Neural crest cell (in vitro differentiated cells): ENCODE measurements at regions not wholly inside any gene's neighbourhood (a gene's known extent, or its start where the extent isn't known, plus 50 kb on each side); places are given as distances from the start of the nearest gene placed in this dataset.
"Not testable (repeated sequence)": the region's sequence is repeated elsewhere in the genome, so short reads cannot be mapped to it uniquely, and the experiment has no call there.

Experiments
- DNase-seq: peaks from one replicate; pipeline ENCODE4 v3.0.0; 2021; ENCODE audit warnings: low read depth, mixed read lengths, low spot score
- H3K27ac Mint-ChIP-seq: one replicate; pipeline ENCODE4 v1.8.0; 2021; ENCODE audit warnings: mild to moderate bottlenecking, mixed read lengths; ENCODE audit not compliant: unreplicated experiment
- H3K27me3 Mint-ChIP-seq: 2 replicates; pipeline ENCODE4 v1.8.0; 2021; ENCODE audit warnings: low read depth, mild to moderate bottlenecking, mixed read lengths
- H3K36me3 Mint-ChIP-seq: 2 replicates; pipeline ENCODE4 v1.8.0; 2021; ENCODE audit warnings: low read depth, mild to moderate bottlenecking, mixed read lengths
- H3K4me1 Mint-ChIP-seq: 2 replicates; pipeline ENCODE4 v1.8.0; 2021; ENCODE audit warnings: mixed read lengths
- H3K4me3 Mint-ChIP-seq: one replicate; pipeline ENCODE4 v1.8.0; 2021; ENCODE audit warnings: mild to moderate bottlenecking, mixed read lengths
- H3K9me3 Mint-ChIP-seq: 2 replicates; pipeline ENCODE4 v1.8.0; 2021; ENCODE audit warnings: mixed read lengths
- TF ChIP-seq, protein P1 (sequence below): fragments of 200-600 bp; sonication (generic); conservative IDR thresholded peaks from 2 replicates; pipeline ENCODE4 v1.5.0; 2021; ENCODE audit warnings: antibody characterized with exemption, mild to moderate bottlenecking

DNA sequence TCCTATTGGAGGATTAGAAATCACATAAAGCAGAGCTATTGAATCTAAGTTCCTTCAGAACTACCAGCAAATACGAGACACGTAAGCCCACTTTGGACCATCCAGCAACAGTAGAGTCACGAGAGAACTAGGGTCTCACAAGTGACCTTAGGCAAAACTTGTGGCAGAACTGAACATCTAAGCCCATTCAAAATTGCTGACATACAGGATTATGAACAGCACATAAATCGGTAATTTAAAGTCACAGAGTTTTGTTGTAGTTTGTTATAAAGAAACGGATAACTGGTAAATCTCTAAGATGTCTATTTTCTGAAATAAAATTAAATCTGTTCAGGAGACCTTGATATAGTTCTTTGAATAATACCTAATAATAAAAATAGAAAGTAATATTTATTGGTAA, 1366.0 kb downstream of the NCAM2 start:
- H3K36me3 Mint-ChIP-seq, result no peaks in the 10 kb centered on the region
- no peak overlapping the region for H3K4me3 Mint-ChIP-seq
- TF ChIP-seq, protein P1, sequence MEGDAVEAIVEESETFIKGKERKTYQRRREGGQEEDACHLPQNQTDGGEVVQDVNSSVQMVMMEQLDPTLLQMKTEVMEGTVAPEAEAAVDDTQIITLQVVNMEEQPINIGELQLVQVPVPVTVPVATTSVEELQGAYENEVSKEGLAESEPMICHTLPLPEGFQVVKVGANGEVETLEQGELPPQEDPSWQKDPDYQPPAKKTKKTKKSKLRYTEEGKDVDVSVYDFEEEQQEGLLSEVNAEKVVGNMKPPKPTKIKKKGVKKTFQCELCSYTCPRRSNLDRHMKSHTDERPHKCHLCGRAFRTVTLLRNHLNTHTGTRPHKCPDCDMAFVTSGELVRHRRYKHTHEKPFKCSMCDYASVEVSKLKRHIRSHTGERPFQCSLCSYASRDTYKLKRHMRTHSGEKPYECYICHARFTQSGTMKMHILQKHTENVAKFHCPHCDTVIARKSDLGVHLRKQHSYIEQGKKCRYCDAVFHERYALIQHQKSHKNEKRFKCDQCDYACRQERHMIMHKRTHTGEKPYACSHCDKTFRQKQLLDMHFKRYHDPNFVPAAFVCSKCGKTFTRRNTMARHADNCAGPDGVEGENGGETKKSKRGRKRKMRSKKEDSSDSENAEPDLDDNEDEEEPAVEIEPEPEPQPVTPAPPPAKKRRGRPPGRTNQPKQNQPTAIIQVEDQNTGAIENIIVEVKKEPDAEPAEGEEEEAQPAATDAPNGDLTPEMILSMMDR, result no peak
- H3K4me1 Mint-ChIP-seq, result no peaks in the 10 kb centered on the region
- H3K9me3 Mint-ChIP-seq, result no peaks in the 10 kb centered on the region
- H3K27ac Mint-ChIP-seq, result no peak overlapping the region
- H3K27me3 Mint-ChIP-seq, result no peaks in the 10 kb centered on the region
- DNase-seq, result no peak

- H3K27ac Mint-ChIP-seq, result no peak overlapping the region
- TF ChIP-seq, protein P1, result no peak
- H3K27me3 Mint-ChIP-seq, result no peaks in the 10 kb centered on the region
- no peak overlapping the region for H3K4me3 Mint-ChIP-seq
- H3K36me3 Mint-ChIP-seq, result no peaks in the 10 kb centered on the region
- H3K9me3 Mint-ChIP-seq, result peaks cover 5% of the 10 kb centered on the region
- H3K4me1 Mint-ChIP-seq, result no peaks in the 10 kb centered on the region
- DNase-seq, result no peak
Measured at GRCh38 chr21:22374218-22374969, 1376.2 kb downstream of the NCAM2 start.

DNA sequence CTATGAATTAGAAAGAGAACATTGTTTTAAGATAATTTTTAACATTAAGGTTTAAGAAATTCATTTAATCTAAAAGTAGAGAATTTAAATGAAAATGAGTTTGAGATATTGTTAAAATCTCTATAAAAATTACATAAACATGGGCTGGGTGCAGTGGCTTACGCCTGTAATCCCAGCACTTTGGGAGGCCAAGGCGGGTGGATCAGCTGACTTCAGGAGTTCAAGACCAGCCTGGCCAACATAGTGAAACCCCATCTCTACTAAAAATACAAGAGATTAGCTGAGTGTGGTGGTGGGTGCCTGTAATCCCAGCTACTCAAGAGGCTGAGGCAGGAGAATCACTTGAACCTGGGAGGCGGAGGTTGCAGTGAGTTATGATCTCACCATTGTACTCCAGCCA, 1379.6 kb downstream of the NCAM2 start:
- not testable (repeated sequence) for H3K27ac Mint-ChIP-seq, H3K4me1 Mint-ChIP-seq

DNA sequence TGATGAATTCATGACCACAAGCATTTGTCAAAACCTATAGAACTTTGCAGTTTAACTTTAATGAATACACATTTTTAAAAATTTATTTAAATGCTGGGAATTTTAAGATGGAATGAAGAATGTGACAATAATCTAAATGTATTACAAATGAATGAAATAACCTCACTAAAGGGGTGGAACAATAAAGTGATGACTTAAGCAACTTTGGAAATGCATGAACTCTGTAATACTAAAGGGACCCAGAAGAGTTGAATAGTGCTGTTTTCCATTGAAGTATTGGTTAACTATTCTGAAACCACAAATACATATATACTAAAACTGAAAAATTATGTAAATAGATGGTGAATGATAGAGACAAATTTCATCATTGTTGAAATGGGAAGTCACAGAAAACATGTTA, 1395.1 kb downstream of the NCAM2 start:
- Mint-ChIP-seq H3K36me3 (peaks cover 4% of the 10 kb centered on the region), H3K4me3 (no peak overlapping the region), H3K27ac (no peak overlapping the region), H3K4me1 (peaks cover 7% of the 10 kb centered on the region), H3K9me3 (peaks cover 4% of the 10 kb centered on the region), H3K27me3 (no peaks in the 10 kb centered on the region)
- DNase-seq, result no peak
- TF ChIP-seq, protein P1, result no peak

More for the DNA sequence above, 1379.6 kb downstream of the NCAM2 start:
- H3K4me3 Mint-ChIP-seq, H3K9me3 Mint-ChIP-seq, DNase-seq, H3K36me3 Mint-ChIP-seq, H3K27me3 Mint-ChIP-seq: not testable (repeated sequence)

DNA sequence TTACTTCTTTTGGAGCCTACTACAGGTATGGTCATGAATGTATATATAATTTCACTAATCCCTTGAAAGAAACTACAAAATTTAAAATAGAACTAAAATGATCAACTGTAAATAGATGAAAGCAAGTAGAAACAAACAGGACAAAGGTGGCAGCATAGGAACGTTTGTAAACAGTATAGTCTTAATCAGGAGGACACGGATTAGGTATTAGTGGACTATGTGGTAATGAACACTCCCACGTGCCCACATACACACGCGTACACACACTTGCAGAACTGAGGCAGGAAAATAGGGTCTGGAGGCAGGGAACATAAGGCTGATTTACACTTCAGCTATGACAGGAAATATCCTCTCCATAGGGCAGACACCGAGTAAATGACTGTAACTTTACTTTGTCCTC, 1397.8 kb downstream of the NCAM2 start:
- TF ChIP-seq, protein P1, result no peak
- H3K27me3 Mint-ChIP-seq, result no peaks in the 10 kb centered on the region
- H3K27ac Mint-ChIP-seq, result no peak overlapping the region
- H3K4me1 Mint-ChIP-seq, result peaks cover 7% of the 10 kb centered on the region
- H3K9me3 Mint-ChIP-seq, result peaks cover 4% of the 10 kb centered on the region
- no peak for DNase-seq
- no peak overlapping the region for H3K4me3 Mint-ChIP-seq
- peaks cover 4% of the 10 kb centered on the region for H3K36me3 Mint-ChIP-seq

DNA sequence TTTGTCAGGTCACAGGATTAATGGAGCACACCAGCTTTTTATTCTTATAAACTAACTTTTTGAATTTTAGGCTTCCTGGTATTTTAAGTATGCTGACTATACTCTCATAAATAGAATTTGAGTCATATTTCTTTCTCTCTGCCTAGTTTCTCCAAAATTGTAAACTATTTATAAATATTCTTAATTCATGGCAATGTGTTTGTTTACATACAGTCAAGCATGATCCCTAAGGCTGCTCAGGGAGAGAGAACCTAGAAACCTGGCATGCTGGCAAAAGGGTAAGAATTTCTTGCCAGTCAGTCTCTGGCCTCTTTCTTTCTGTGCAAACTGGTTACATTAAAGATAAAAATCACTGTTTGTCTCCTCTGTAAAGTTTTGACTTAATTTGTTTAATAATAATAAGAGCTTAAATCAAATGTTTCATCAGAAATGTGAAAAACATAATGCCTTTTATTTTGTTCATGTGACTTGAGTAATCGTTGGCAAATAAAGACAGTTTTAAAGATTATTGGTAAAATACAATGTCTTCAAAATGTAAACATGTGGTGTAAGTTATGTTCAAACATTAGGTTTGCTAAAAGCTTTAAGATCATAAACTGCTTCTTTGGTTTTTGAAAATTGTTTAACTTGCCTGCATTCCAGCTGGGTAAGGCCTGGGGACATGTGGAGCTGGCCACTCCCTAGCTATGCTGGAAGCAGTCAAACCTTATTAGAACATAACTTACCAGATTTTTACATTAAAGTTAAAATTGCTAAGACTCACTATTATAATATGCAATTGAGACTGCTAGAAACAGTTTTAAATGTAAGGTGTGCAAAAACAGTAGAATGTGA, 1401.7 kb downstream of the NCAM2 start:
- peaks cover 4% of the 10 kb centered on the region for H3K36me3 Mint-ChIP-seq
- no peak overlapping the region for H3K27ac Mint-ChIP-seq
- no peak for DNase-seq
- H3K9me3 Mint-ChIP-seq, result peaks cover 4% of the 10 kb centered on the region
- H3K4me1 Mint-ChIP-seq, result peaks cover 7% of the 10 kb centered on the region
- TF ChIP-seq, protein P1, result no peak
- H3K27me3 Mint-ChIP-seq, result no peaks in the 10 kb centered on the region
- no peak overlapping the region for H3K4me3 Mint-ChIP-seq
